ENCODE measurements at regions not wholly inside any gene's neighbourhood (a gene's known extent, or its start where the extent isn't known, plus 50 kb on each side); places are given as distances from the start of the nearest gene placed in this dataset.

DNA sequence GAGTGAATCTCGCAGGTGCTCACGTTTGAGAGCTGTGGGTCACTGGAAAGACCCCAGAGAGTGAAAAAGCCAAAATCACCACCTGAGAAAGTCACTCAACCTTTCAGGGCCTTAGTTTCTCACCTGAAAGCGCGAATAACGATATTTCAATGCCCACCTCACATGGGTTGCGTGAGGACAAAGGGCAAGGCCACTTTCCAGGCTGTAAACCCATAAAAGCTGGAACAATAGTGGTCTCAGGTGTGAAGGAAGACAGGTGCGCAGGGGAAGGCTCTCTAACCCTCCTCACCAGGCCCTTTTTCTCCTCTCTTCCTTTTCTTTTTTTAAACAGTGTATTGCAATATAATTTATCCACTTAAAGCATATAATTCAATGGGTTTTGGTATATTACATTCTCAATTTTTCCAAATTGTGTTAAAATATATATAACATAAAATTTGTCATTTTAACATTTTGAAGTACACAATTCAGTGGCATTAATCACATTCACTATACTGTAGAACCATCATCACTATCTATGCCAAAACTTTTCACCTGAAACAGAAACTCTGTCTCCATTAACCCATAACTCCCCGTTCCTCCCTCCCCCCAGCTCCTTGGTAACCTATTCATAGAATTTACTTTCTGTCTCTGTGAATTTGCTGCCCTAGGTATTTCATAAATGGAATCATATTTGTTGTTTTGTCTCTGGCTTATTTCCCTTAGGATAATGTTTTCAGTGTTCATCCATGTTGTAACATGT, 118.4 kb upstream of the TNR start (continued):
- TF ChIP-seq YBX1 (IDR thresholded peaks at IDR 0.05), result no peak
- no peak for TF ChIP-seq IKZF2 (IDR thresholded peaks at IDR 0.05)
- no peak for TF ChIP-seq CBX5 (IDR thresholded peaks at IDR 0.05; ENCODE audit: low read depth)
- TF ChIP-seq, protein P1, sequence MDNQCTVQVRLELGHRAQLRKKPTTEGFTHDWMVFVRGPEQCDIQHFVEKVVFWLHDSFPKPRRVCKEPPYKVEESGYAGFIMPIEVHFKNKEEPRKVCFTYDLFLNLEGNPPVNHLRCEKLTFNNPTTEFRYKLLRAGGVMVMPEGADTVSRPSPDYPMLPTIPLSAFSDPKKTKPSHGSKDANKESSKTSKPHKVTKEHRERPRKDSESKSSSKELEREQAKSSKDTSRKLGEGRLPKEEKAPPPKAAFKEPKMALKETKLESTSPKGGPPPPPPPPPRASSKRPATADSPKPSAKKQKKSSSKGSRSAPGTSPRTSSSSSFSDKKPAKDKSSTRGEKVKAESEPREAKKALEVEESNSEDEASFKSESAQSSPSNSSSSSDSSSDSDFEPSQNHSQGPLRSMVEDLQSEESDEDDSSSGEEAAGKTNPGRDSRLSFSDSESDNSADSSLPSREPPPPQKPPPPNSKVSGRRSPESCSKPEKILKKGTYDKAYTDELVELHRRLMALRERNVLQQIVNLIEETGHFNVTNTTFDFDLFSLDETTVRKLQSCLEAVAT (IDR thresholded peaks at IDR 0.05), result no peak
- TF ChIP-seq MYB (IDR thresholded peaks at IDR 0.05; ENCODE audit: borderline replicate concordance, low read depth, low read length), result no peak
- no peak for TF ChIP-seq ZNF274 (IDR thresholded peaks at IDR 0.05; ENCODE audit: insufficient read depth, insufficient read length)
- no peak for TF ChIP-seq EGR1 (IDR thresholded peaks at IDR 0.05; ENCODE audit: borderline replicate concordance in 1 of 2, low read depth in 2 of 2, low read length in 2 of 2)
- no peak for TF ChIP-seq STAT3 (IDR thresholded peaks at IDR 0.05; ENCODE audit: low read depth, low read length)
- no peak for TF ChIP-seq RUNX3 (IDR thresholded peaks at IDR 0.05; ENCODE audit: low read length)
- no peak for TF ChIP-seq LARP7 (IDR thresholded peaks at IDR 0.05)
- no peak for TF ChIP-seq NFIC (IDR thresholded peaks at IDR 0.05; ENCODE audit: low read depth, low read length)
- TF ChIP-seq CBFB (IDR thresholded peaks at IDR 0.05; ENCODE audit: low read depth), result no peak
- TF ChIP-seq, protein P2, sequence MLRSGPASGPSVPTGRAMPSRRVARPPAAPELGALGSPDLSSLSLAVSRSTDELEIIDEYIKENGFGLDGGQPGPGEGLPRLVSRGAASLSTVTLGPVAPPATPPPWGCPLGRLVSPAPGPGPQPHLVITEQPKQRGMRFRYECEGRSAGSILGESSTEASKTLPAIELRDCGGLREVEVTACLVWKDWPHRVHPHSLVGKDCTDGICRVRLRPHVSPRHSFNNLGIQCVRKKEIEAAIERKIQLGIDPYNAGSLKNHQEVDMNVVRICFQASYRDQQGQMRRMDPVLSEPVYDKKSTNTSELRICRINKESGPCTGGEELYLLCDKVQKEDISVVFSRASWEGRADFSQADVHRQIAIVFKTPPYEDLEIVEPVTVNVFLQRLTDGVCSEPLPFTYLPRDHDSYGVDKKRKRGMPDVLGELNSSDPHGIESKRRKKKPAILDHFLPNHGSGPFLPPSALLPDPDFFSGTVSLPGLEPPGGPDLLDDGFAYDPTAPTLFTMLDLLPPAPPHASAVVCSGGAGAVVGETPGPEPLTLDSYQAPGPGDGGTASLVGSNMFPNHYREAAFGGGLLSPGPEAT (IDR thresholded peaks at IDR 0.05; ENCODE audit: low read depth), result no peak
- no peak for TF ChIP-seq ASH2L (IDR thresholded peaks at IDR 0.05; ENCODE audit: borderline replicate concordance, low read depth)
